HepG2 (cell line): ENCODE measurements at regions not wholly inside any gene's neighbourhood (a gene's known extent, or its start where the extent isn't known, plus 50 kb on each side); places are given as distances from the start of the nearest gene placed in this dataset.

ENCODE experiments used
- ATAC-seq: fragments of 200-7000 bp; cut with Tn5 transposase; 3 replicates; pipeline ENCODE4 v1.9.1; 2020; ENCODE audit warnings: mild to moderate bottlenecking, moderate library complexity
- BruUV-seq: library from RNA; stranded (reverse); fragments of 400-500 nt; replicated peaks from 2 replicates; lab custom pipeline; 2021; lab: Mats Ljungman, UMichigan
- CTCF ChIA-PET: fragments of 300-600 bp; formaldehyde crosslinking; extraction: SDS; loops from one replicate; lab custom pipeline; 2021; ENCODE audit warnings: low total read pairs, inconsistent platforms, low intra/inter-chr PET ratio; lab: Yijun Ruan, JAX
- POLR2A ChIA-PET: fragments of 350-600 bp; sonication (Branson Sonifier 250); formaldehyde crosslinking; loops from one replicate; lab custom pipeline; 2020; ENCODE audit warnings: antibody characterized with exemption, inconsistent platforms; lab: Yijun Ruan, JAX
- DNase-seq: peaks from one replicate; pipeline ENCODE4 v3.0.0-alpha.2; 2015; ENCODE audit warnings: low spot score
- FAIRE-seq: peaks from 3 replicates; lab custom pipeline; 2011; peaks lifted over from hg19 to GRCh38; lab: Jason Lieb, UNC
- H2AFZ ChIP-seq: one replicate; pipeline ENCODE4 v1.6.1; 2011; ENCODE audit warnings: low read length, inconsistent platforms
- H3K27ac ChIP-seq: fragments of 300-600 bp; 3 replicates; pipeline ENCODE4 v1.8.0; 2011; ENCODE audit warnings: mixed run types, mild to moderate bottlenecking, mixed read lengths, low read length, inconsistent platforms; ENCODE audit not compliant: insufficient read depth; ENCODE audit errors: extremely low read length
- H3K27me3 ChIP-seq, 2 experiments: fragments of 200-600 bp in 1 of 2; 2 replicates in 1 of 2; 3 replicates in 1 of 2; pipeline versions ENCODE4 v1.6.0 to v1.8.0; 2011; ENCODE audit warnings: low read length in 2 of 2, mild to moderate bottlenecking in 2 of 2, moderate library complexity in 2 of 2, inconsistent platforms in 1 of 2; ENCODE audit not compliant: insufficient read depth in 2 of 2, control insufficient read depth in 1 of 2
- H3K36me3 ChIP-seq, 2 experiments: fragments of 200-600 bp in 1 of 2; replicated peaks in 1 of 2; 2 replicates in 1 of 2; 3 replicates in 1 of 2; pipeline versions ENCODE4 v1.5.1 to v1.8.0; 2011; ENCODE audit warnings: low read length in 2 of 2, inconsistent platforms in 1 of 2; ENCODE audit not compliant: insufficient read depth in 2 of 2, control insufficient read depth in 1 of 2
- H3K4me1 ChIP-seq: 2 replicates; pipeline ENCODE4 v1.5.1; 2012; ENCODE audit warnings: low read length, inconsistent platforms; ENCODE audit not compliant: insufficient read depth
- H3K4me2 ChIP-seq: 2 replicates; pipeline ENCODE4 v1.6.0; 2011; ENCODE audit warnings: low read depth, low read length, inconsistent platforms
- H3K4me3 ChIP-seq, 3 experiments: fragments of 200-600 bp in 1 of 3; sonication (generic), shearing (Covaris generic) in 1 of 3; replicated peaks in 1 of 3; 2 replicates each; pipeline ENCODE4 v1.5.1; 2011 to 2016; ENCODE audit warnings: low read length in 3 of 3, inconsistent platforms in 2 of 3, low read depth in 2 of 3, mild to moderate bottlenecking in 2 of 3, control low read depth in 1 of 3, mixed read lengths in 1 of 3; ENCODE audit not compliant: insufficient read depth in 1 of 3
- H3K79me2 ChIP-seq: one replicate; pipeline ENCODE4 v1.6.1; 2011; ENCODE audit warnings: low read length, inconsistent platforms; ENCODE audit not compliant: insufficient read depth
- H3K9ac ChIP-seq: 2 replicates; pipeline ENCODE4 v1.6.0; 2011; ENCODE audit warnings: mild to moderate bottlenecking, low read depth, low read length, inconsistent platforms; ENCODE audit not compliant: insufficient read depth
- H3K9me3 ChIP-seq: 2 replicates; pipeline ENCODE4 v1.5.1; 2012; ENCODE audit warnings: mild to moderate bottlenecking, low read length
- H4K20me1 ChIP-seq: 2 replicates; pipeline ENCODE4 v1.6.0; 2011; ENCODE audit warnings: inconsistent platforms, mild to moderate bottlenecking, low read length, moderate library complexity; ENCODE audit not compliant: insufficient read depth
- ARHGAP35 ChIP-seq: sonication (generic); formaldehyde crosslinking; IDR thresholded peaks from 2 replicates; pipeline ENCODE4 v1.9.0; 2022; ENCODE audit warnings: mild to moderate bottlenecking, inconsistent platforms, moderate library complexity, missing genetic modification reagents, borderline replicate concordance
- CAMTA2 ChIP-seq: sonication (generic); formaldehyde crosslinking; IDR thresholded peaks from 2 replicates; pipeline ENCODE4 v1.4.0; 2020; ENCODE audit warnings: mild to moderate bottlenecking, missing genetic modification reagents, borderline replicate concordance
- ETV6 ChIP-seq: sonication (generic); formaldehyde crosslinking; conservative IDR thresholded peaks from 2 replicates; pipeline ENCODE4 v1.4.0; 2020; ENCODE audit warnings: missing genetic modification reagents
- FOXM1 ChIP-seq: sonication (generic); formaldehyde crosslinking; IDR thresholded peaks from 2 replicates; pipeline ENCODE4 v1.5.0; 2020; ENCODE audit warnings: missing genetic modification reagents
- FOXO1 ChIP-seq: sonication (generic); formaldehyde crosslinking; IDR thresholded peaks from 2 replicates; pipeline ENCODE4 v1.4.0; 2020; ENCODE audit warnings: missing genetic modification reagents
- HOXA3 ChIP-seq: sonication (generic); formaldehyde crosslinking; IDR thresholded peaks from 2 replicates; pipeline ENCODE4 v1.5.0; 2020; ENCODE audit warnings: missing genetic modification reagents
- KLF16 ChIP-seq, 2 experiments: sonication (generic) in 1 of 2; formaldehyde crosslinking in 1 of 2; IDR thresholded peaks; 2 replicates each; pipeline versions ENCODE4 v1.6.1 to v1.8.0; 2016 to 2023; ENCODE audit warnings: missing genetic modification reagents in 2 of 2, missing compliant biosample characterization in 1 of 2
- NKX3-1 ChIP-seq: sonication (generic); formaldehyde crosslinking; IDR thresholded peaks from 2 replicates; pipeline ENCODE4 v1.5.0; 2020; ENCODE audit warnings: missing genetic modification reagents
- NR3C1 ChIP-seq: sonication (generic); formaldehyde crosslinking; IDR thresholded peaks from 2 replicates; pipeline ENCODE4 v1.4.0; 2020; ENCODE audit warnings: missing genetic modification reagents
- PTBP1 ChIP-seq: fragments of 200-400 bp; formaldehyde crosslinking; IDR thresholded peaks from 2 replicates; pipeline ENCODE4 v1.6.1; 2018; ENCODE audit warnings: low read length, low read depth; ENCODE audit not compliant: poor library complexity, severe bottlenecking
- ZC3H4 ChIP-seq: sonication (generic); formaldehyde crosslinking; IDR thresholded peaks from 2 replicates; pipeline ENCODE4 v1.4.0; 2020; ENCODE audit warnings: missing genetic modification reagents, borderline replicate concordance
- ZNF326 ChIP-seq: sonication (generic); formaldehyde crosslinking; IDR thresholded peaks from 2 replicates; pipeline ENCODE4 v1.4.0; 2020; ENCODE audit warnings: missing genetic modification reagents, borderline replicate concordance
- ZNF563 ChIP-seq: sonication (generic); formaldehyde crosslinking; IDR thresholded peaks from 2 replicates; pipeline ENCODE4 v1.8.0; 2022; ENCODE audit warnings: mild to moderate bottlenecking, moderate library complexity, missing genetic modification reagents
- ZNF570 ChIP-seq: sonication (generic); formaldehyde crosslinking; IDR thresholded peaks from 2 replicates; pipeline ENCODE4 v1.4.0; 2020; ENCODE audit warnings: mild to moderate bottlenecking, missing genetic modification reagents, borderline replicate concordance
- ZNF790 ChIP-seq: sonication (generic); formaldehyde crosslinking; IDR thresholded peaks from 2 replicates; pipeline ENCODE4 v1.8.0; 2022; ENCODE audit warnings: missing genetic modification reagents, mild to moderate bottlenecking, borderline replicate concordance
- in situ Hi-C: cut with HindIII; loops from 2 replicates; pipeline ENCODE4 v1.10.0; 2017; ENCODE audit warnings: low pct_unique_long_range_greater_than_20kb; ENCODE audit not compliant: extremely low pct_ligation_motif_present
- intact Hi-C: fragments of 100-400 bp; cut with micrococcal nuclease; formaldehyde crosslinking; loops from one replicate; pipeline ENCODE4 v1.10.0; 2022; ENCODE audit not compliant: unreplicated experiment
- TF ChIP-seq, protein P1 (sequence below): sonication (generic); formaldehyde crosslinking; IDR thresholded peaks from 2 replicates; pipeline ENCODE4 v1.9.0; 2021; ENCODE audit warnings: missing genetic modification reagents, mild to moderate bottlenecking, borderline replicate concordance
- TF ChIP-seq, protein P2 (sequence below): IDR thresholded peaks from 2 replicates; pipeline ENCODE4 v1.6.1; 2016

DNA sequence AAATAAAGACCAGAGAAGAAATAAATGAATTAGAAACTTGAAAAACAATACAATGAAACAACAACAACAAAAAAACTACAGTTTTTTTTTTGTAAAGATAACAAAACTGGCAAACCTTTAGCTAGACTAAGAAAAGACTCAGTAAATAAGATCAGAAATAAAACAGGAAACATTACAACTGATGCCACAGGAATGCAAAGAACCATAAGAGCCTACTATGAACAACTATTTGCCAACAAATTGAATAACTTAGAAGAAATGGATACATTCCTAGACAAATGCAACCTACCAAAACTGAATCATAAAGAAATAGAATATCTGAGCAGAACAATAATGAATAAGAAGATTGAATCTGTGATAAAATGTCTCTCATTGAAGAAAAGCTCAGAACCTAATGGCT, 742.0 kb downstream of the ADGRL2 start:
- Histone ChIP-seq H3K9me3 (peaks cover 89% of the 10 kb centered on the region), H3K27ac (no peak overlapping the region), H2AFZ (no peak overlapping the region), H3K4me2 (no peak overlapping the region), H4K20me1 (no peaks in the 10 kb centered on the region), H3K4me3 (no peak overlapping the region)
- in situ Hi-C loops, result no loop called here
- intact Hi-C loops, result no loop called here
- POLR2A ChIA-PET, result no interaction called here
- DNase-seq (no peak), ATAC-seq (no peak), FAIRE-seq (no peak)
- no peak for TF ChIP-seq ZNF570
- TF ChIP-seq ZNF790 (CRISPR knock-in tag), result no peak
- TF ChIP-seq CAMTA2 (CRISPR knock-in tag), result no peak
- no peak for TF ChIP-seq NKX3-1 (CRISPR knock-in tag)
- TF ChIP-seq ZNF563 (CRISPR knock-in tag), result no peak
- no peak for TF ChIP-seq ARHGAP35 (CRISPR knock-in tag)
- TF ChIP-seq ZNF326 (CRISPR knock-in tag), result no peak
- no peak for TF ChIP-seq NR3C1 (CRISPR knock-in tag)
- no peak for TF ChIP-seq ETV6 (CRISPR knock-in tag)
- no peak for TF ChIP-seq HOXA3 (CRISPR knock-in tag)
- no peak for TF ChIP-seq FOXO1 (CRISPR knock-in tag)
- TF ChIP-seq, protein P1, sequence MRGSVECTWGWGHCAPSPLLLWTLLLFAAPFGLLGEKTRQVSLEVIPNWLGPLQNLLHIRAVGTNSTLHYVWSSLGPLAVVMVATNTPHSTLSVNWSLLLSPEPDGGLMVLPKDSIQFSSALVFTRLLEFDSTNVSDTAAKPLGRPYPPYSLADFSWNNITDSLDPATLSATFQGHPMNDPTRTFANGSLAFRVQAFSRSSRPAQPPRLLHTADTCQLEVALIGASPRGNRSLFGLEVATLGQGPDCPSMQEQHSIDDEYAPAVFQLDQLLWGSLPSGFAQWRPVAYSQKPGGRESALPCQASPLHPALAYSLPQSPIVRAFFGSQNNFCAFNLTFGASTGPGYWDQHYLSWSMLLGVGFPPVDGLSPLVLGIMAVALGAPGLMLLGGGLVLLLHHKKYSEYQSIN, result no peak
- TF ChIP-seq ZC3H4 (CRISPR knock-in tag), result no peak
- TF ChIP-seq, protein P2, sequence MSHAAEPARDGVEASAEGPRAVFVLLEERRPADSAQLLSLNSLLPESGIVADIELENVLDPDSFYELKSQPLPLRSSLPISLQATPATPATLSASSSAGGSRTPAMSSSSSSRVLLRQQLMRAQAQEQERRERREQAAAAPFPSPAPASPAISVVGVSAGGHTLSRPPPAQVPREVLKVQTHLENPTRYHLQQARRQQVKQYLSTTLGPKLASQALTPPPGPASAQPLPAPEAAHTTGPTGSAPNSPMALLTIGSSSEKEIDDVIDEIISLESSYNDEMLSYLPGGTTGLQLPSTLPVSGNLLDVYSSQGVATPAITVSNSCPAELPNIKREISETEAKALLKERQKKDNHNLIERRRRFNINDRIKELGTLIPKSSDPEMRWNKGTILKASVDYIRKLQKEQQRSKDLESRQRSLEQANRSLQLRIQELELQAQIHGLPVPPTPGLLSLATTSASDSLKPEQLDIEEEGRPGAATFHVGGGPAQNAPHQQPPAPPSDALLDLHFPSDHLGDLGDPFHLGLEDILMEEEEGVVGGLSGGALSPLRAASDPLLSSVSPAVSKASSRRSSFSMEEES (CRISPR knock-in tag), result no peak
- TF ChIP-seq FOXM1 (CRISPR knock-in tag), result no peak
- TF ChIP-seq KLF16 (CRISPR knock-in tag; IDR thresholded peaks at IDR 0.05), result no peak
- no peak for TF ChIP-seq PTBP1
- TF ChIP-seq, all 625 proteins: peak for 0
- no peaks in the 10 kb centered on the region for H3K27me3 ChIP-seq
- H3K9ac ChIP-seq, result no peak overlapping the region
- no TSS peak for BruUV-seq
- no peaks in the 10 kb centered on the region for H3K4me1 ChIP-seq
- H3K36me3 ChIP-seq, result no peaks in the 10 kb centered on the region
- CTCF ChIA-PET, result no interaction called here
- no peaks in the 10 kb centered on the region for H3K79me2 ChIP-seq
